Stimulated activated CD8-positive, alpha-beta memory T cell treated with anti-CD3 and anti-CD28 coated beads, Interleukin-7, amount 100 ng/mL, for 48 hours (primary cell): ENCODE measurements at regions not wholly inside any gene's neighbourhood (a gene's known extent, or its start where the extent isn't known, plus 50 kb on each side); places are given as distances from the start of the nearest gene placed in this dataset.

Experiments
- DNase-seq, 2 donors: peaks; one replicate each; pipeline ENCODE4 v3.0.0-alpha.2; 2020; ENCODE audit warnings: low read depth in 1 of 2; ENCODE audit errors: extremely low read depth in 1 of 2

- DNase-seq, result no peak
Measured at GRCh38 chr11:95586155-95586554, 203.4 kb downstream of the FAM76B start.

- no peak for DNase-seq
Measured at GRCh38 chr11:95585752-95586077, 203.9 kb downstream of the FAM76B start.

DNA sequence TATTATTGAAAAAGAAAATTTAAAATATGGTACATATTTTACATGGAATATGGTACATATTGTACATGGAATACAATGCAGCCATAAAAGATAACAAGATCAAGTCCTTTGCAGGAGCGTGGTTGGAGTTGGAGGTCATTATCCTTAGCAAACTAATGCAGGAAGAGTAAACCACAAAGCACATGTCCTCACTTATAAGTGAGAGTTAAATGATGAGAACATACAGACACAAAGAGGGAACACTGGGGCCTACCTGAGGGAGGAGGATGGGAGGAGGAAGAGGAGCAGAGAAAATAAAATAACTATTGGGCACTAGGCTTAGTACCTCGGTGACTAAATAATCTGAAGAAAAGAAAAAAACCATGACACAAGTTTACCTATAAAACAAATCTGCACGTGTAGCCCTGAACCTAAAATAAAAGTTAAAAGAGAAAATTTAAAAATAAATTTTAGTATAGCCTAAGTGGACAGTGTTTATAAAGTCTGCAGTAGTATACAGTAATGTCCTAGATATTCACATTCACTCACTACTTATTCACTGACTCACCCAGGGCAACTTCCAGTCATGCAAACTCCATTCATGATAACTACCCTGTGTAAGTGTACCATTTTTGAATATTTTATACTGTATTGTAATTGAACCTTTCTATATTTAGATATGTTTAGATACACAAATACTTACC, 204.4 kb downstream of the FAM76B start:
- DNase-seq, result no peak

DNA sequence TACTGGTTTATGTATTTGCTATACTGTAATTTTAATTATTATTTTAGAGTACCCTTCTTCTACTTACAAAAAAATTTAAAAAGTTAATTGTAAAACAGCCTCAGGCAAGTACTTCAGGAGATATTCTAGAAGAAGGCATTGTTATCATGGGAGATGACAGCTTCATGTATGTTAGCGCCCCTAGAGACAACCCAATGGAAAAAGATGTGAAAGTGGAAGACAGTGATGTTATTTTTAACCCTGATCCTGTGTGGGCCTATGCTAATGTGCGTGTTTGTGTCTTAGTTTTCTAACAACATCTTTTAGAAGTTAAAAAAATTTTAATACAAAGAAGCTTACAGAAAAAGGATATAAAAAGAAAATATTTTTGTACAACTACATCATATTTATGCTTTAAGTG, 205.0 kb downstream of the FAM76B start:
- no peak for DNase-seq

DNA sequence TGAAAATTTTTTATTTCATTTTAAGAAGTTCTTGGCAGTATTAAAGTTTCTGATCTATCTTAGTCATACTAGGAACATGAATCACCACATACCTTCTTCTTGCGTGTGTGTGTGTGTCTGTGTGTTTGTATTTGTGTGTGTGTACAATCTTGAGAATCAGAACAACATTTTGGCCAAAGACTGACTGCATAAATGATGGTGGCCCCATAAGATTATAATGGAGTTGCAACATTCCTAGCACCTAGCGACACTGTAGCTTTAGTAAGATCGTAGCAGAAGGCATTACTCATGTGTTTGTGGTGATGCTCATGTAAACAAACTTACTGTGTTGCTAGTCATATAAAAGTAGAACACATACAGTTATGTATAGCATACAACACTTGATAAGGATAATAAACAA, 205.4 kb downstream of the FAM76B start:
- DNase-seq, result no peak

- no peak for DNase-seq
Measured at GRCh38 chr11:95577716-95578460, 211.7 kb downstream of the FAM76B start.

- DNase-seq, result no peak
Measured at GRCh38 chr11:95576146-95576845, 213.3 kb downstream of the FAM76B start.

GRCh38 chr11:95575517-95575916, 214.1 kb downstream of the FAM76B start:
- no peak for DNase-seq

DNA sequence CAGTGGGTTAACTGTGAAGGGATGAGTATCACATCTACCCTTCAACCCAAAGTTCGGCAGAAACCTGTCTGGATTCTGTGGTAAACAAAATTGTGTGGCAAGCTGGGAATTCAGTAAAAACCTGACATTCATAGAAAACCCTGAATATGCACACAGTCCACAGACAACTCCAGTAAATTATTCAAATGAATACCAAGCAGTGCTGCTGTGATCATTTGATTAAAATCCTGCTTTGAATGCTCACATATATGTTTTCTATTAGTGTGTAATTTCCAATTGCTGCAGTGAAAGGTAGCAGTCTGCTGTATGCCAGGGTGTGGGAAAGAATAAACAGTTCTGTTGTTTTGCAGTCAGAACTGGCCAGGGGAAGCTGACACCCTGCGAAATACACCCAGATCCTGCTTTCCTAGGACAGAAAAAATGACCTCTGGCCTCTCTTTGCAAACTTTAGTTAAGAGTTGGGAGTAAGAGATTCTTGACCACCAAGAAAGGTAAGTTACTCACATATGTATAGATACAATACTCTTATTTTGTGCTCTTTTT, 217.8 kb downstream of the FAM76B start:
- no peak for DNase-seq

GRCh38 chr11:95570845-95571244, 218.7 kb downstream of the FAM76B start:
- DNase-seq, result no peak

GRCh38 chr11:95569207-95569606, 220.4 kb downstream of the FAM76B start:
- DNase-seq, result no peak

DNA sequence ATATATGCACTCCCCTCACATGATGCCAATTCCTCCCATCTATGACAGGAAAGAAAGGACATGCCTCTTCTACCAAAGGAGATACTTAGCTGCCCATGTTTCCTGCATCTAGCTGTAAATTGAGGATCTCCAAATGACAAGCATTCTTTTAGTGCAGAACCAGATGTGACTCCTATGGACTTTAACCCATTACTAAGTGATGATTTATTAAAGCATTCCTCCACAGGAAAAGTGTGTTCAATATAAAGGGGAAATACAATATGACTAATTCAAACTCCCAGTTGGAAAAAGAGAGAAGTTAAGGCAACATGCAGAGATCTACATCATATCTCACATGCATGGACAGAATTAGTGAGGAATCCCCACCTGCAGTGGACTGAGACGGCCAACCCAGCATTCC, 221.3 kb downstream of the FAM76B start:
- no peak for DNase-seq

DNA sequence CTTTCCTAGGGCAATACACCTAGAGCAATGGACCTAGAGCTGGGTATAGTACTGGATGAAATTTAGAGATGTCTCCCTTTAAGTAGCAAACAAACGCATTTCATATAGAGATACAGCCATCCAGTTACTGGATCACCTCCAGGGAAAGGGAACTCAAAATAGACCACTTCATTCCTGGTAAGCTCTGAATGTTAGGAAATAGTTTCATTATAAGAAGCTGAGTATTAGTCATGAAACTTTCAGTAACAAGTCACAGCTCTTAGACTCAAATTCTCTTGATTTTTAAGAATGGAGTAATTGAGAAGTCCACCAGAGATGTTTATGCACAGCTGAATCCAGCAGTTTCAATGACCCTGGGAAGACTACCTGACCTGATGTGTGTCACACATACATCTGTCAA, 221.9 kb downstream of the FAM76B start:
- no peak for DNase-seq

GRCh38 chr11:95566211-95566610, 223.4 kb downstream of the FAM76B start:
- no peak for DNase-seq

DNA sequence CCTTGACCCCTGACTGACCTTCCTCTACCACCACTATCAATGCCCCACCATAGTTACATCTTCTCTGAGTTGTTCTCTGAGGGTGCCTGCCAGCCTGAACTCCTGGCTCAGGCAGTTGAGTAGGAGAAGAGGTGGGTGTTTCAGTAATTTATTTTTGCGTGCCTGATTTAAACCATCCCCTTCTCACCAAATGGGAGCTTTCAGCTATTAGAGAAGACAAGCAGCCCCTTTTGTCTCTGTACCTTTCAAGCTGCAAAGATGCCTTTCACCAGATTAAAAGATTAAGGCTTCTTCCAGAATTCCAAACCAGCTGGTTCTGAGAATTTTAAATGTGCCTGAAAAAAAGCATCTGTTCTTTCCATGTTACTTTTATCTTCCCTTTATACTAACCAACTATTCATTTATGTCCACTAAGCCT, 223.8 kb downstream of the FAM76B start:
- DNase-seq, result no peak

DNA sequence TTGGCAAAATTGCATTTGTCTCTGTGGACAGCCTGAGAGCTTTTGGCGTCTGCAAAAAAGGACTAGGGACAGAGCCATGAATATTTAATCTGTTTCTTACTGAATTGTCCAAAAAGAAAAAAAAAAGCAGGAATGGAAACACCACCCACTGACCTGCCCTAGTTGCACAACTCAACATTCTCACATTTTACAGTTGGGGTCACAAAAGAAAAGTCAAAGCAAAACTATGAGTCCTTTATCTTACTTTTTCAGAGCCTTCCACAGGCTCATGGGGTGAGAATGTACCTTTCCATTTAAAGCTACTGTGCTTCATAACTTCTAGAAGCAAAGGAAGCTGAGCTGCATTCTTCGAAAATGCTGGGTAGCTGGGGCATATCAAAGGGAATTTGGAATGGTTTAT, 225.7 kb downstream of the FAM76B start:
- DNase-seq, result no peak

DNA sequence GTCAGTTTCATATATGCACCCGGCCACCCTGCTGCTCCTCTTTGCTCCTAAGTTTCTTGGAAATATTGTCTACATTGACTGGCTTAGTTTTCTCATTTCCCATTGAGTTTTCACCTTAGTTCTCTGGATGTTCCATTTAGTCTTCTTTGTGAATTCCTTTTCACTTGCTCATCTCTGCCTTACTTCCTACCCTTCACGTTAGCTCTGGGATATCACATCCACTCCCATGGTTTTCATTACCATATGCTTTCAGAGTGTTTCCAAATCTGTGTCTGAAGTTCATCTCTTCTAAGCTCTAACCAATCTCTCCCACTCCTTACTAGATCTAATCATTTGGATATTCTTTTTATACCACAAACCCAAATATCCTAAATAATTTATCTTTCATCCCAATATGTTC, 226.4 kb downstream of the FAM76B start:
- DNase-seq, result no peak

DNA sequence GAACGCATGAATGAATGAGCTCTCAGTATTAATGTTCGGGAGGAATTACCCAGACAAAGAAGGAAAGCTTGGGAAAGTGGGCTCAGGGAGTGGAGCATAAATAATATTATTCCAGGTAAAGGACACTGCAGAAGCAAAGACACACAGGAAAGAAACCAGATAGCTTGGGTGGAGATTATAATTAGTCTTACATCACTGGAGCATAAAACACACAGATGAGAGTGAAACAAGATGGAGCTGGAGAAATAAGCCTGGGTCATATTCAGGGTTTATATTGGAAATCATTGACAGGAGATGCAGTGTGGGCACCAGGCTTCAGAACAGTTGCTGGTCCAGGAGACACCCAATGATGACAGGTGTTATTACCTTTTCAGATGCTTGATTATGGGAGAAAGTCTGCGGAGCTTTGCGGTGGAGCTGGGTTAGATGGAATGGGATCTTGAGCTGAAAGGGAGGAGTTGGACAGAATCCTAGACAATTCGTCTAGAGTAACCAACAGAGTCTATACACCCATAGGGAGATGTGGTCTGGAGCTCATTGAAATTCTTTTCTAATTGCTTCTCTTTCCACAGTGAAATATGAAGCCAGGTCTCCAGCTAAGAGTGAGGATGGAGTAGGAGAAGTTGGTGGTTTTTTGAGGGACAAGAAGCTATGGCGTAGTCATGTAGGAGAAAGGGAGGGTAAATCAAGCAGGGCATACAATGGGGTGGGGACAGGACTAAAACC, 227.2 kb downstream of the FAM76B start:
- no peak for DNase-seq

- no peak for DNase-seq
Measured at GRCh38 chr11:95559899-95560298, 229.7 kb downstream of the FAM76B start.

DNA sequence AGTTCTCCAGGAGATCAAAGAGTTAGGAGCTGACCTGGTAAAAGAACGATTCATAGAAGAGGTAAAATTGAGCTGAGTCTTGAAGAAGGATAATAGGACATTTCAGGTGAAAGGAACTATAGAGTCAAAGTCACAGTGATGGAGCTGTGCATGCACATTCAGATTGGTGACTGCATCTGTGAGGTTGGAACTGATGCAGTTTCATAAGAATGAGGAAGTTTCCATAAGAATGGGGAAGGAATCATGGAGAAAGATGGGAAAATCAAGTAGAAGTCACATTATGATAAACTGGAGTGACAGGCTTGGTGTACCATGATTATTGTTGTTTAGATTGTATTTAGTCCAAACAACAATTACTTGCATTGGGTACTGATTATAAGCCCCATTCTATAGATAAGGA, 232.2 kb downstream of the FAM76B start:
- DNase-seq, result no peak
